IPS-NIHi7 (cell line): ENCODE measurements at regions not wholly inside any gene's neighbourhood (a gene's known extent, or its start where the extent isn't known, plus 50 kb on each side); places are given as distances from the start of the nearest gene placed in this dataset.

Source experiments
- DNase-seq: peaks from one replicate; pipeline ENCODE4 v3.0.0; 2012; ENCODE audit warnings: mixed read lengths; ENCODE audit errors: extremely low spot score

DNA sequence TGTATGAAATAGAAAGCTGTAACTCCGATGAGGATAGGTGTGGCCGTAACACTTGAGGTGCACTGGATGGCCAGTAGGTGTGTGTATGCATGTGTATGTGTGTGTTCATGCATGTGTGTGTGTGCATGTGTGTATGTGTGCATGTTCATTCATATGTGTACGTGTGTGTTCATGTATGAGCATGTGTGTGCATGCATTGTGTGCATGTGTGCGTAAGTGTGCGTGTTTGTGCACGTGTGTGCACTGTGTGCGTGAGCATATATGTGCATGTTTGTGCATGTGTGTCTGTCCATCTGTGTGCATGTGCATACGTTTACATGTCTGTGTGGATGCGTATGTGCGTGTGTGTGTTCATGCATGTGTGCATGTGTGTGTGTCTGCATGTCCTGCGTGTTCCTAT, 145.5 kb downstream of the C16orf95 start:
- no peak for DNase-seq

DNA sequence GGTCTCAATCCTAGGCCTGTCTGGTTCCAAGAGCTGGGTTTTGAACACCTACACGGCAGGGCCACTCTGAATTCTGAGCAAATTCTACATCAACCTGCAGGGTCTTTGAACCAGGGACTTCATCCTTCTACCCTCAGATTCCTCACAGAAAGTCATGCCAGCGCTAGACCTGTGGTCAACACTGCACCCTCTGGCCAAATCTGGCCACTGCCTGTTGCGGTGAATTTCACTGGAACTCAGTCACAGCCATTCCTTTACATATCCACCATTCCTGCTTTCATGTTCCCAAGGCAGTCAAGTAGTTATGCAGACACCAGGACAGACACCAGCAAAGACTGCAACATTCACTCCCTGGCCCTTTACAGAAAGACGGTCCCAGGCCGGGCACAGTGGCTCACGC, 144.6 kb downstream of the C16orf95 start:
- peak; percentile 51 for DNase-seq

DNA sequence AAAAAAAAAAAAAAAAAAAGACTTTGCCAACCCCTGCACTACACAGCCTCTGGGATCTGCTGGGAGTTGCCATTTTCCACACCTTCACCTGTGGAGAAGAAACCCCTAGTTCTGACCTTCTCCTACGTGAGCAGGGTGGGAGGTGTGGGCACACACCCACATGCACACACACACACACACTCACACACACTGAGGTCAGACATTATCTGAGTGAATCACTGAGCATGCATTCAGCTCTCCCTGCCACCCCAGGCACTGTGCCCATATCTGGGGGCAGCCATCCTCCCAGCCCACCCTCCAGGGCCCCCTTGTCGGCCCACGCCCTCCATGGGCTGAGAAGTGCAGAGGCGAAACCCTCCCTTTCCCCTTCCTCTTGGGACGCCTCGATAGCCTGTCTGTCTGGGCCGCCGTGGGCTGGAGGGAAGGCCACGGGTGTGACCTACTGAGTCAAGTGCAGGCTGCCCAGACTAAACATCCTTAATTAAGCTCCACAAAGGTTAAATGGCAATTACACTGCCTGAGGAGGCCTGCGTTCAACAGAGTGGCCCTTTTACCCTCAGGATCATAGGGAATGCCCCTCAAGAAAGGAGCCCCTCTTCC, 143.8 kb downstream of the C16orf95 start:
- no peak for DNase-seq

DNA sequence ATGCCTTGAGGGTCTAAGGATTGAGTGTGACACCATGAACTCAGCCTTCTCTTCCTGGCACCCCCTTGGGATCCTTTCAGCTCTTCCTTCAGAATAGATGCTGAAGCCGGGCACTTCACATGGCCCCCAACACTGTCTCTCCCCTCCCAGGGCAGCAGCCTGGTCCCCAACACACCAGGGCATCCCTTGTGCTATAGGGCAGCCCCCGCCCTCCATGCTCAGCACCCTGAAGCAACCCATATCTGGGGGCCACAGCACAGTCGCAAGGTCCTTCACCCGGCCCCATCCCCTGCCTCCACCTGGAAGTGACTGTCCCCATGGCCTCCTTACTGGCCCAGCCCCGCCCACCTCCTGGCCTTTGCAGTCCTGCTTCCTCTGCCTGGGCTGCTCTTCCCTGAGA, 143.1 kb downstream of the C16orf95 start:
- no peak for DNase-seq

DNA sequence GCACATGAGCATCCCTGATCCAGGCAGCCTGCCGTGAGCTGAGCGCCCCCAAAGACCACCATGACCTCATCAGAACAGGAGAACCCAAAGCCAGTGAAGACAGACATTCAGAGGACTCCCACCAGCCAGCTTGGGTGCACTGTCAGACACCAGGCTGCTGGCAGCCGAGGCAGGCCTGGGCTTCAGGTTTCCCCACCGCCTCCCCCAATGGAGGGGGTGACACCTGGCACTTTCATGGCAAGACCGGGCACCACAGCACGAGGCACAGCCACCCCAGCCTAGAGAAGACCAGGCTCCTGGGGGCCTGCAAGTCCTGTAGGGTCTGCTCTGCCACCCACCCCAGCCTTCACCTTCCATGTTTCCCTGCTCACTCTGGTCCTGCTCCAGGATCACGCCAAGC, 140.5 kb downstream of the C16orf95 start:
- DNase-seq, result no peak

DNA sequence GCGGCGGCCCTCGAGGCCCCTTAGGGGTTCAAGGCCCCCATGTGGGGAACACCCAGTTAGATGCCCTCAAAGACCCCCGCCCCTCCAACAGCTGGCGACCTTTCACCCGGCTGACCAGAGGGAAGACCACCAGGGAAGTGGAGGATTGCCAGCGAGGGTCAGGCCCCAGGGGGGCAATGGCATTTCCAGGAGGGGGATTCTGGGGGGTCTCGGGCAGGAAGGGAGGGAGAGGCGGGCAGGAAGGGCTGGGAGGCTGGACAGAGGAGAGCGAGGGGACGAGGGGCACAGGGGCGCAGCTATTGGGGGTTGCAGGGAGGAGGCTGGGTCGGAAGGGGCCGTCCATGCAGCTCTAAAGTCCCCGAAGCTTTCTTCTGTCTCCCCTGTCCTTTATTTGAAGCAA, 139.5 kb downstream of the C16orf95 start:
- no peak for DNase-seq

DNA sequence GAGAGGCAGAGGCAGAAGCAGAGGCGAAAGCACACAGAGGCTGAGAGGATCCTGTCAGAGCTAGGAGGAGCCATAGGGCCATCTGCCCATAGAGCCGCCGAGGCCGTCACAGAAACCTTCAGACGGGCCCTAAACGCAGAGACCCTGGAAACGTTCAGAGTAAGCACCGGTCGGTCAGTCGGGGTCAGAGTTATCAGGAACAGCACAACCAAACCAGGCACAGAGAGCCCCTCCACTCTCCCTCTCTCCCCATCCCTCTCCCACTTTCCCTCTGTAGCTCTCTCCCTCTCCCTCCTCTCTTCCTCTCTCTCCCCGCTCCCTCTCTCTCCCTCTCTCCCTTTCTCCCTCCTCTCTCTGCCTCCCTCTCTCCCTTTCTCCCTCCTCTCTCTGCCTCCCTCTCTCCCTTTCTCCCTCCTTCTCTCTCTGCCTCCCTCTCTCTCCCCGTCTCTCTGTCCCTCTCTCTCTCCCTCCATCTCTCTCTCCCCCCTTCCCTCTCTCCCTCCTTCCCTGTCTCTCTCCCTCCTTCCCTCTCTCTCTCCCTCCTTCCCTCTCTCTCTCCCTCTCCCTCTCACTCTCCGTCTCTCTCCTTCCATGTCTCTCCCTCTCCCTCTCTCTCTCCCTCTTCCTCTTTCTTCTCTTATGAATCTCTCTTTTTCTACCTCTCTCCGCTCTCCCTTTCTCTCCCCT, 138.9 kb downstream of the C16orf95 start:
- peak; percentile 55 for DNase-seq

DNA sequence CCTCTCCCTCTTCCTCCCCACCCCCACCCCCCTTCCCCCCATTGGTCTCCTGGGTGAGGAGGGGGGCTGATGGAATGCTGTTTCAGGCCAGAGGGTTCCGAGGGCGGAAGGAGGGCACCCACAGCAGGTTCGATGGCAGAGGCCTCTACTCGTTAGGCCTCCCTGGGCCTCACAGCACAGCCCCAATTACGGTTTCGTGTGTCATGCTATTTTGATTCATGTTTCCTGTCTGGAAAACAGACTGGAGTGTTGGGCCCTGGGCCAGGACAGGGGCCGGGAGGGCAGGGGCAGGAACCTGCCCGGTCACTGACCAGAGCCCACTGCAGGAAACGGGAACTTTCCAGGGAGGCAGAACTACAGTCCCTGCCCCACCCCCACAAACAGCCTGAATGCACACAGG, 138.2 kb downstream of the C16orf95 start:
- DNase-seq, result no peak

DNA sequence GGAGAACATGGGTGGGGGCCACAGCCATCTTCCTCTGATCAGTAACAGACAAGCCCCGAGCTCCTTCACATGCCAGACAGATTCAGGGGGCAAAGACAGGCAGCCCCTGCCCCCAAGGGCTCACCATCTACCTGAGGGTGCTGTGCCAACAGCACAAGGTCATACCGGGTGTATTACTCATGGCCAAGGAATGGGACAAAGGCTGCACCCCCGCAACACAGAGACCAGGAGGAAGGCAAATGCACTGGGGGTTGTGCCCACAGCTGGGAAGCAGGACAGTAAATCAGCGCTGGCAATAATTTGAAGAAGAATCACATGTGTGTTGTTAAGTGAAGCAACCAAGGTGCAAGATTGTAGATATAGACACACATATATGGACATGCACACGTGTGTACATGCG, 137.1 kb downstream of the C16orf95 start:
- no peak for DNase-seq

DNA sequence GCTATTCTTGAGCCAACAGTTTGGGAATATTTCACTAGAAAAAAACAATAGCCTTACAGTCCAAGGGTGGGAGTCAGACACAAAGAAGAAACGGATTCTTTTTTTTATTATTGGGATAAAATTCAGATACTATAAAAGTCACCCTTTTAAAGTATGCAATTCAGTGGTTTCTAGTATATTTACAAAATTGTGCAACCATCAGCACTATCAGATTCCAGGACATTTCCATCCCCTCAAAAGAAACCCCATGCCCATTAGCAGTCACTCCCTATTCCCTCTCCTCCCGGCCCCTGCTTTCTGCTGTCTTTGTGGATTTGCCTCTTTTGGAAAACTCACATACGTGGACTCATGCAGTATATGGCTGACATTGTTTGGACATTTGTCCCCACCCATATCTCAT, 134.4 kb downstream of the C16orf95 start:
- DNase-seq, result no peak

DNA sequence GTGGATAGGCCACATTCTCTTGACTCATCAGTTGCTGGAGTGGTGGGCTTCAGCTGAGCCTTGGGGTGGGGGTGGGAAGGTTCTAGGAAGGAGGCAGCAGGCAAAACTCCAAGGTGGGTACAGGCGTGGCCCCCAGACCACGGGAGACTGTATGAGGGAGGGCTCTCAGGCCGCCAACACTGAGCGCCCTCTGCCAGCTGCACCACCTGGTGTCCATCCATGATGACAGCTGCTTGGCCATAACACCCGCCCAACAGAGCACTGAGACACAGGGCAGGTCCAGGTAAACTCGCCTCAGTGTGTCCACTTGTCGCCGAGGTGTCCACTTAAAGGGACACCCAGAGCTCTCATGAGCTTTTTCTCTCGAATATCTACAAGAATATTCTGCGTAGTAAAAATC, 133.5 kb downstream of the C16orf95 start:
- no peak for DNase-seq

DNA sequence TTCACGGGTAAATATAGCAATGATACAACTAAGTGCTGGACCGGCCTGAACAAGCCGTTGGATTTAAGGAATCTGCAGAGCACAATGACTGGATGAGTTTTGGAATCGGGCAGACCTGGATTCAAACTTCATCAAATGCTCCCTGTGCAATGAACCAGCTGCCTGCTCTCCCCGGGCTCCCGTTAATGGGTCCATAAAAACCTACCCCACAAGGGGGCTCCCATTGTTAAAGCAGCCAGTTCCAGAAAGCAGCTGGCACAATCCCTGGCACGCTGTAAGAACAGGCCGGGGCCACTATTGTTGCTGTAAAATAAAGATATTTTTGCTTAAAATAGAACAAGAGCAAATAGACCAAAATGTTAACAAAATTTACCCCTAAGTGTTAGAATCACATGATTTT, 131.9 kb downstream of the C16orf95 start:
- DNase-seq, result no peak

DNA sequence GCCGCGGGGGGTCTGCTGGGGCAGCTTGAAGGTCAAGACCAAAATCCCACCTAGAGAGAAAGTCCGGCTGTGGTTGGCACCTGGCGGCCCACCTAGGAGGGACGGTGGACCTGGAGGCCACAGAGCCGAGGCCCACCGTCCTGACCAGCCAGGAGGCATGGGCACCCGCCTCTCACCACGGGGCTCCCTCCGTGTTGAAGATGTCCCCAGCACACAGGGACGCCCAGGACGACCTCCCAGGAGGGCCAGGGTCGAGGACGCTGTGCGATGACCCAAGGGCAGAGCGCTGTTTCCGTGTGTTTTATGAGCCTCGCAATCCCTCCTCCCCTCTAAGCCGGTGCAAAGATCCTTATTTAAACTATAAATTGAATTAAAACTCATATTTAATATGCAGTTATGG, 131.2 kb downstream of the C16orf95 start:
- no peak for DNase-seq

DNA sequence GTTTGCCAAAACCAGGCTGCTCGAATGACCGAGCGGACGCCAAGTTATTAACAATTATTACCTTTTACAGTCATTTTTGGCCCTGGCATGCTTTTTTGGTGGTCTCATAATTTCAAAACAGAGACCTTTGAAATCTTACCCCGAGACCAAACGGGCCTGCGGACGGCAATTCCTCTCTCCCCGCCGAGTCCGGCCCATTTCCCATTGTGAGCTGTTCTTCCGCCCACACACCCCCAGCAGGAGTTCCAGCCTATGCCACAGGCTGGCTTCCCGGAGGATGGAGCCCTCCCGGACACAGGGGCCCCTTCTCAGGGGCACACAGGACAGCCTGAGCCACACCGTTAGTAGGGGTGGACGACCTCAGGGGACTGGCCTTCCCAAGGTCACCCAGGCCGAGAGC, 130.7 kb downstream of the C16orf95 start:
- DNase-seq, result peak; percentile 71

DNA sequence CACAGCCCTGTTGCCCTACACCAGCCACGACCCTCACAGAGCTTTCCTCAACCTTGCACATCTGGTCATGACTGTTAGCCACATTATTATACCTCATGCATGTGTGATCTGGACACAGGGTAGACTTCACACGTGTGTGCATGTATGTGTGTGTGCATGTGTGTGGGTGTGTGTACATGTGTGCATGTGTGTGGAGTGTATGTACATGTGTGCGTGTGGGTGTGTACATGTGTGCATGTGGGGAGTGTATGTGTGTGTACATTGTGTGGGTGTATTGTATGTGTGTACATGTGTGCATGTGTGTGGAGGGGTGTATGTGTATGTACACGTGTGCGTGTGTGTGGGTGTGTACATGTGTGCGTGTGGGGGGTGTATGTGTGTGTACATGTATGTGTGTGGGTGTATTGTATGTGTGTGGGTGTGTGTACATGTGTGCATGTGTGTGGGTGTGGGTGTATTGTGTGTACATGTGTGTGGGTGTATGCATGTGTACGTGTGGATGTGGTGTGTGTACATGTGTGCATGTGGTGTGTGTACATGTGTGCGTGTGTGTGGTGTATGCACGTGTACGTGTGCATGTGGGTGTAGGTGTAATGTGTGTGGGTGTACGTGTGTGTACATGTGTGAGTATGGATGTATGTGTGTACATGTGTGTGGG, 130.2 kb downstream of the C16orf95 start:
- DNase-seq, result no peak

DNA sequence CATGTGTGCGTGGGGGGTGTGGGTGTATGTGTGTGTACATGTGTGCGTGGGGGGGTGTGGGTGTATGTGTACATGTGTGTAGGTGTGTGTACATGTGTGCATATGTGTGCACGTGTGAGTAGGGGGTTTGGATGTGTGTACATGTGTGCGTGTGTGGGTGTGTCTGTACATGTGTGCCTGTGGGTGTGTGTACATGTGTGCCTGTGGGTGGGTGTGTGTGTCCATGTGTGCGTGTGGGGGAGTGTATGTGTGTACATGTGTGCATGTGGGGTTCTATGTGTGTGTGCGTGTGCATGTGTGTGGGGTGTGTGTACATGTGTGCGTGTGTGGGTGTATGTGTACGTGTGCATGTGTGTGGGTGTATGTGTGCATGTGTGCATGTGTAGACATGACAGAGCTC, 129.1 kb downstream of the C16orf95 start:
- DNase-seq, result no peak

DNA sequence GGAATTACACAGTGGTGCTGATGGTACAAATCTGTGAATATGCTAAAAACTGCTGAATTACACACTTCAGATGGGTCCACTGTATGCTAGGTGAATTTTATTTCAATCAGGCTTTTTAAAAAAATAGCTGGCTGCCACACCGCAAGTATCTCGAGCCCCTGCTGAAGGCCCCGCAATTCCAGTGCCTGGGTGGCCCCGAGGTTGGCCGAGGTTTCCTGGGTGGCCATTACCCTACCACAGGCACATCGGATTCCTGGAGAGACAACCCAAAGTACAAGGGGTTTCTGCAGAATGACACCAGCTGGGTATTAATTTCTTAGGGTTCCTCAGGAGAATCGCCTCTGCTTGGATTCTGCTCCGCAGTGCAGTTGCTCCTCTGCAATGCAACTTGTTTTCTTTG, 127.8 kb downstream of the C16orf95 start:
- no peak for DNase-seq

DNA sequence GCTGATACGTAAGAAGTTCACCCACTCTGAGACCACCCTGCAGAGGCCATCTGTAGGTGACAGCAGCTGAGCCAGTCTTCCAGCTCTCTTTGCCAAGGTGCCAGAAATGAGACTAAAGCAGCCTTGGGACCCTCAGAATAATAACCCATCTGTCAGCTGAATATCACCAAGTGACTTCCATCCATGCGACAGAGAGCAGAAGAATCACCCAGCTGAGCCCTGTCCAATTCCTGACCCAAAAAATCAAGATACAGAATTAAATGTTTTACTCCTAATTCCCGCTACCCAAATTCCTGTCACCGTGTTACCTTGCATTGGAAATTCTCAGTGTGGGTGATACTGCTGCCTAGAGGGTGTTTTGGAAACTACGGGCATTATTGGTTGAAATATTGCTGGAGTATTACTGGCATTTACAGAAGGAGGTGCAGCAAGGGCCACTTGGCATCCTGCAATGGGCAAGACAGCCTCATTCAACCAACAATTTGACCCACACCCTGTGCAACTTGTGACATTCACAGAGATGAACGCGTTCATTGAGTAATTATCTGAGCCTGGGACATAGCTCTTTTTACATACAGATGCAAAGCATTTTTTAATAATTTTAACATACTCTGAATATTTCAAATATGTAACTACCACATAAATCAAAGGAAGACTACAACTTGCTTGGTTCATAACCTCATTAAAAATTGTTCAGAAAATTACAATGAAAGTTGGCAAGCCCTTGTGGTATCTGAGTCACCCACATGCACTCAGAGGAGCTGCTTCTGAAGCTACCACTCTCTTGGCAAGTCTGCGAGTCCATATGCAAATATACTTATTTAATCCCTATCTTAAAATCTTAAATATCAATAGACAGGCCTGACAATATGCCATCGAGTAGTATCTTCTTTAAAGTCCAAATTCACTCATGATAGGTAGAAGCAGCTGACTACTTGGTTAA, 126.6 kb downstream of the C16orf95 start:
- DNase-seq, result no peak

DNA sequence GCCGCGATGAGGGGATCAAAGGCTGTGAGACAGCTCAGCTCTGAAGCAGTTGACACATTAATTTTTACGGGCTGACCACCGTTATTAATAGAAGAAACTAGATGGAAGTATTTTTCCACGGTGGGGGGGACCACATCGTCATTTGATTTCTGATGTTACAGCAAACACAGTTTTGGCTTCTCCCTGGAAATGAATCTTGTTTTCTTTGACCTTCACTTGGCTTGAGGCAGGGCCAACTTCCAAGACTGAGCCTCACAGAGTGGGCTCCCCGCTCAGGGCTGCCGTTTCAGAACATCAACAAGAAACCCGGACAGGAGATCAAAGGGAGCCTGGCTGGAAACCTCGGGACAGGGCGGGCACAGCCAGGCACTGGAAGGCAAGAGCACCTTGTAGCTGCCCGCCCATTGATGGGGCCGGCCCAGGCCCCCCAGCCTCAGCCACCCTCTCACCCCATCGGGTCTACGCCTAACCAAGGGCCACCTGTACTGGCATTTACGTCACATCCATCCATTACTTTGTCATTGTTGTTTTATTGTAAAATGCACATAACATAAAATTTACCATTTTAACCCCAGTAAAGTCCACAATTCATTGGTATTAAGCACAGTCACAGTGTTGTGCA, 124.6 kb downstream of the C16orf95 start:
- DNase-seq, result no peak

DNA sequence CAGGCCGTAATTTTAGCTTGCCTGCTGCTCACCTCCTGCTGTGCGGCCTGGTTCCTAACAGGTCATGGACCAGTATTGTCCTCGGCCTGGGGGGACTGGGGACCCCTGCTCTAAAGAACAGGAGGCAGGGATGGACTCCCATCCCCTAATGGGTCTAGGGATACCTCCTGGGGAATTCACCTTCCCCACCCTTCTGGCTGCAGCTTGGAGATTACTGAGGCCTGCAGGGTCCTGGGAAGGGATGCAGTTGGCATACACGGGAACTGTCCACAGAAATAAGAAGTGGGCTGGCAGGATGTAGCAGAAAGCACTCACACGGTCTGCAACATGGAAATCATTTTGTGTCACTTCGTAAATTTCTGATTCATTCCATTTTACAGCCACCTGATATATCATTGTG, 123.0 kb downstream of the C16orf95 start:
- DNase-seq, result no peak

DNA sequence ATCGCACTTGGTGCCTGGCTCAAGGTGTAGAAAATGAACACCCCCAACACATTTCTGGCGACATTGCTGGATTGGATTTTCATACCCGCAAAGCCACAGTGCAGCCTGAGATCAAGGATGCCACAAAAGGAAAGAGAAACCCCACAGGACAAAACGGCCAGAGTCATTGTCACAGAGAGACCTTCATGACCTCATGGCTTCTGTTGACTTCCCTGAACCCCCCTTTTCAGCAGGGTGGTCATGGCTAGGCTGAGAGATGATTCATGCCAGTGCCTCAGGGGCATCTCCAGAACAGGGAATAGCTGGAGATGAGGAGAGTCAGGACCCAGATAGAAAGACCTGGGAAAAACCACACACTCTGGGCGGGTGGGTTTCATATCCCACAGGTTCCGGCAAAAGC, 122.0 kb downstream of the C16orf95 start:
- DNase-seq, result no peak

DNA sequence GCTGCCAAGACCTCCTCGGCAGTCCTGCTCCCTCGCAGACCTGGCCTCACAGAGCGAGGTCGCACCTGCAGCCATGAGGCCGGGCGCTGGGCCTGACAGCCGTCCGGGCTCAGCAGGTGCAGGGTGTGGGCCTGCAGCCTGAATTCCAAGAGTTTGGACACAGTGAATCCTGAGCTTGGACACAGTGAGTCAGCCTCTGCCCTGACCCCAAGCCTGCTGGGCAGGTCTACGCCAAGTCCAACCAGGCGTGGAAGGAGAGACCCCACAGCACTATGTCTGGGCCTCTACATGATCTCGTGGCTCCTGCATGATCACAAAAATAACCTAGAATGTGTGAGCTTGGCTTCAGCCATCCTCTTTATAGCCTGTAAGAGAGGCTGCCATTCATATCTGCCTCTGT, 121.0 kb downstream of the C16orf95 start:
- no peak for DNase-seq
